ENCODE measurements at regions not wholly inside any gene's neighbourhood (a gene's known extent, or its start where the extent isn't known, plus 50 kb on each side); places are given as distances from the start of the nearest gene placed in this dataset.
A peak's percentile ranks its signal among the peaks of the same experiment; 100 is the strongest.

- DNase-seq = no peak
Observed at GRCh38 chr2:223107825-223108224, 55.8 kb downstream of the KCNE4 start.

- DNase-seq = peak; percentile 70
Observed at GRCh38 chr2:223108351-223109050, 56.5 kb downstream of the KCNE4 start.

- DNase-seq = no peak
Observed at GRCh38 chr2:223109341-223109740, 57.4 kb downstream of the KCNE4 start.

GRCh38 chr2:223113161-223113560 is 61.2 kb downstream of the KCNE4 start:
- DNase-seq = no peak

- no peak for DNase-seq
Observed at GRCh38 chr2:223114170-223114569, 62.2 kb downstream of the KCNE4 start.

GRCh38 chr2:223114917-223115316 is 62.9 kb downstream of the KCNE4 start:
- no peak for DNase-seq

GRCh38 chr2:223117533-223117932 is 65.5 kb downstream of the KCNE4 start:
- no peak for DNase-seq

GRCh38 chr2:223121283-223121682 is 69.3 kb downstream of the KCNE4 start:
- no peak for DNase-seq

GRCh38 chr2:223122781-223123180 is 70.8 kb downstream of the KCNE4 start:
- no peak for DNase-seq

- DNase-seq = no peak
Observed at GRCh38 chr2:223123855-223124610, 72.0 kb downstream of the KCNE4 start.

GRCh38 chr2:223141606-223142005 is 89.6 kb downstream of the KCNE4 start:
- no peak for DNase-seq

- DNase-seq = no peak
Observed at GRCh38 chr2:223142118-223142517, 90.1 kb downstream of the KCNE4 start.

GRCh38 chr2:223147431-223147830 is 95.4 kb downstream of the KCNE4 start:
- no peak for DNase-seq

- no peak for DNase-seq
Observed at GRCh38 chr2:223148516-223148915, 96.5 kb downstream of the KCNE4 start.

GRCh38 chr2:223155956-223156355 is 104.0 kb downstream of the KCNE4 start:
- no peak for DNase-seq

- no peak for DNase-seq
Observed at GRCh38 chr2:223161873-223162458, 110.0 kb downstream of the KCNE4 start.

- DNase-seq = no peak
Observed at GRCh38 chr2:223165423-223166214, 113.6 kb downstream of the KCNE4 start.

GRCh38 chr2:223166215-223166493 is 114.2 kb downstream of the KCNE4 start:
- DNase-seq = no peak

- DNase-seq = no peak
Observed at GRCh38 chr2:223166983-223167650, 115.1 kb downstream of the KCNE4 start.

- DNase-seq = no peak
Observed at GRCh38 chr2:223169830-223170605, 118.0 kb downstream of the KCNE4 start.

- DNase-seq = no peak
Observed at GRCh38 chr2:223176970-223177369, 125.0 kb downstream of the KCNE4 start.

GRCh38 chr2:223180463-223180862 is 128.5 kb downstream of the KCNE4 start:
- DNase-seq = no peak
